ENCODE measurements at regions not wholly inside any gene's neighbourhood (a gene's known extent, or its start where the extent isn't known, plus 50 kb on each side); places are given as distances from the start of the nearest gene placed in this dataset.

DNA sequence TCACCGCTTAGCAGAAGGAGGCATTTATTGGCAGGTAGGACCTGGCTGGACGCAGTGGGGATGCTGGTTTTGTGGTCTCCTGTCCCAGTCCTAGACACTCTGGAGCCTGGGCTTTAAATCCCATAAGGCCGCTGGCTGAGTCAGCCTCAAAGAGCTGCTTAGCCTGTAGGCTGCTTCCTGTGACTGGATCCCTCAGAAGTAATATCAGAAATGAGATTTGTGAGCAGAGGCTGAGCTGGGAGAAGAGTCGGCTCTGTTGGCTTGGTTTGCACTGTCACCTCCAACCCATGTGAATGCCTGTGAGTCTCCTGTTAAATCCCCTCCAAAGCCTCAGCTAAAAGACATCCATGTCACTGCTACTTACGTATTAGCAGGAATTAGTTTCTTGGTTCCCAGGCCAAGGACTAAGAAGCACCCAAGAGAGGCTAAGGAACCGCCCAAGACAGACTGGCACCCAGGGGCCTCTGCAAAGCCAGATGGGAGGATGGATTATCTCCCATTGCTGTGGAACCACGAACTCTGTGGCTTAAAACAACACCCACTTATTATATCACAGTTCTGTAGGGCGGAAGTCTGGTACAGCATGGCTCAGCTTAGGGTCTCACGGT, 289.4 kb downstream of the CDC5L start:
- intact Hi-C loops (cut with DNase I), result no loop called here
- no peaks in the 10 kb centered on the region for H3K27me3 ChIP-seq
- no peaks in the 10 kb centered on the region for H3K4me1 ChIP-seq
- TF ChIP-seq POLR2A (IDR thresholded peaks at IDR 0.05), result no peak
- TF ChIP-seq, protein P1, sequence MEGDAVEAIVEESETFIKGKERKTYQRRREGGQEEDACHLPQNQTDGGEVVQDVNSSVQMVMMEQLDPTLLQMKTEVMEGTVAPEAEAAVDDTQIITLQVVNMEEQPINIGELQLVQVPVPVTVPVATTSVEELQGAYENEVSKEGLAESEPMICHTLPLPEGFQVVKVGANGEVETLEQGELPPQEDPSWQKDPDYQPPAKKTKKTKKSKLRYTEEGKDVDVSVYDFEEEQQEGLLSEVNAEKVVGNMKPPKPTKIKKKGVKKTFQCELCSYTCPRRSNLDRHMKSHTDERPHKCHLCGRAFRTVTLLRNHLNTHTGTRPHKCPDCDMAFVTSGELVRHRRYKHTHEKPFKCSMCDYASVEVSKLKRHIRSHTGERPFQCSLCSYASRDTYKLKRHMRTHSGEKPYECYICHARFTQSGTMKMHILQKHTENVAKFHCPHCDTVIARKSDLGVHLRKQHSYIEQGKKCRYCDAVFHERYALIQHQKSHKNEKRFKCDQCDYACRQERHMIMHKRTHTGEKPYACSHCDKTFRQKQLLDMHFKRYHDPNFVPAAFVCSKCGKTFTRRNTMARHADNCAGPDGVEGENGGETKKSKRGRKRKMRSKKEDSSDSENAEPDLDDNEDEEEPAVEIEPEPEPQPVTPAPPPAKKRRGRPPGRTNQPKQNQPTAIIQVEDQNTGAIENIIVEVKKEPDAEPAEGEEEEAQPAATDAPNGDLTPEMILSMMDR (IDR thresholded peaks at IDR 0.05), result no peak
- no peak for TF ChIP-seq POLR2AphosphoS5 (IDR thresholded peaks at IDR 0.05; ENCODE audit: insufficient read depth in 1 of 2, low read depth in 1 of 2)
- no peak overlapping the region for H3K27ac ChIP-seq
- peak in 1 of 2 donors; percentile 90 for DNase-seq (ENCODE audit: extremely low spot score in 2 of 2)
- H3K36me3 ChIP-seq, result no peaks in the 10 kb centered on the region
- H3K9me3 ChIP-seq, result no peaks in the 10 kb centered on the region
- H3K4me3 ChIP-seq, result no peak overlapping the region

DNA sequence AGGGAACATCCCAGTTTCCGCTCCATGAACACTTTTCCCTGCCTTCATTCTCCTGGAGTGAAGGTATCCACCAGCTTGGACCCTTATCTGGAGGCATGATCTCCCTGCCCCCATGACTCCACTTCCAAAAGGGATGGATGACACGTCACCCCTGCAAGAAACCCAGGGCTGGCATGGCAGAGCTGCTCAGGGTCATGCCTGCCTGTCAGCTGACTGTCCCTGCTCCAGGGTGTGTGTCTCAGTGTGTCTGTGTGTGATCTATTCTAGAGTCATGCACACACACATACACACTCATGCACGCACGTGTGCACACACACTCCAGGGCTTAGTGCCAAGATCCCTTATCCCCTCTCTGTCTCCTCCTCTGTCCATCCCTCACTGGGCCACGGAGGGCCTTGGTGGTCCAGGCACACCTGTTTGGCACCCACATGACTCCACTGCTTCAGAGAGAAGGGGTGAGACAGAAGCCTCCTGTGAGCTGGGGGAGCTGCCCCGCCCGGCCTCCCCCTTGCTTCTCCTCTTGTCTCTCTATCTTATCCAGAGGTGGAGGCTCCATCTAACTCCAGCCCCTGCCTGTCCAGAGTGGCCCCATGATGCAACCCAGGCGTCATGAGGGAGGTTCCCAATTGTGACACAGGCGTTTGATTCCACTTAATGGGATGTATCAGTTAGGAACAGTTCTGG, 290.9 kb downstream of the CDC5L start:
- H3K9me3 ChIP-seq, result no peaks in the 10 kb centered on the region
- H3K27ac ChIP-seq, result no peak overlapping the region
- no peaks in the 10 kb centered on the region for H3K36me3 ChIP-seq
- TF ChIP-seq, protein P1 (IDR thresholded peaks at IDR 0.05), result no peak
- TF ChIP-seq POLR2AphosphoS5 (IDR thresholded peaks at IDR 0.05; ENCODE audit: insufficient read depth in 1 of 2, low read depth in 1 of 2) (no peak), POLR2A (IDR thresholded peaks at IDR 0.05) (no peak)
- no peak overlapping the region for H3K4me3 ChIP-seq
- peak; percentile 58 to 76 for DNase-seq (ENCODE audit: extremely low spot score in 2 of 2)
- H3K27me3 ChIP-seq, result no peaks in the 10 kb centered on the region
- H3K4me1 ChIP-seq, result no peaks in the 10 kb centered on the region
- intact Hi-C loops (cut with DNase I), result no loop called here

DNA sequence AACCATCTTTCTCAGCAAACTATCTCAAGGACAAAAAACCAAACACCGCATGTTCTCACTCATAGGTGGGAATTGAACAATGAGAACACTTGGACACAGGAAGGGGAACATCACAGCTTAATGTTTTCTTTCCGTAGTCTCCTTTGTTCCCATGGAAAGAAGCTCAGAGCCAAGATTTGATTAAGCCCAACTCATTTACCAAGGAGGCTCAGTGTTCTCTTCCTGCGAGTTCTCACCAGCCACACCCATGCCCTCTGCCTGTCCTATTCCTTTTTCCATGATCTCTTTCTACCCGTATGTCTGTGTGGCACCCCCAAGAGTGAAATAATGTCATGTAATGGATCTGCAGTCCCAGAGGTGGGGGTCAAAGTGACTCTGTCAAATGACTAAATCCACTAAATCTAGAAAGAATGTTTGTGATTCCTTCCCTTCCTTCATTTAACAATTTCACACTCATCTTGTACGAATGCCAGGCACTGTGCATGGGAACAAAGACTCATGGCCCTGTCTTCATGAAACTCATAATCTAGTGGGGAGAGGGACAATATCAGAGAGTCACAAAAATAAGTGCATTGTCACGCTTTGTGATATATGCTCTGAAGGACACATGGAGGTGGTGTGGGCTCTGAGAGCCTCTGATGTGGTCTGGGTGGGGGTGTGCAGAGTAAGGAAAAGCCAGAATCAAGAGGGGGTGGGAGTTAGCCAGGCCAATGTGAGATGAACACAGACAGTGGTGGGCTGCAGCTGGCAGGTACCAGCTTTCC, 292.1 kb downstream of the CDC5L start:
- Histone ChIP-seq H3K4me3 (no peak overlapping the region), H3K27ac (no peak overlapping the region), H3K36me3 (no peaks in the 10 kb centered on the region), H3K9me3 (no peaks in the 10 kb centered on the region), H3K4me1 (no peaks in the 10 kb centered on the region), H3K27me3 (no peaks in the 10 kb centered on the region)
- DNase-seq (ENCODE audit: extremely low spot score in 2 of 2), result peak in 1 of 2 donors; percentile 43
- intact Hi-C loops (cut with DNase I), result no loop called here
- TF ChIP-seq POLR2A (IDR thresholded peaks at IDR 0.05) (no peak), POLR2AphosphoS5 (IDR thresholded peaks at IDR 0.05; ENCODE audit: insufficient read depth in 1 of 2, low read depth in 1 of 2) (no peak)
- TF ChIP-seq, protein P1 (IDR thresholded peaks at IDR 0.05), result no peak

DNA sequence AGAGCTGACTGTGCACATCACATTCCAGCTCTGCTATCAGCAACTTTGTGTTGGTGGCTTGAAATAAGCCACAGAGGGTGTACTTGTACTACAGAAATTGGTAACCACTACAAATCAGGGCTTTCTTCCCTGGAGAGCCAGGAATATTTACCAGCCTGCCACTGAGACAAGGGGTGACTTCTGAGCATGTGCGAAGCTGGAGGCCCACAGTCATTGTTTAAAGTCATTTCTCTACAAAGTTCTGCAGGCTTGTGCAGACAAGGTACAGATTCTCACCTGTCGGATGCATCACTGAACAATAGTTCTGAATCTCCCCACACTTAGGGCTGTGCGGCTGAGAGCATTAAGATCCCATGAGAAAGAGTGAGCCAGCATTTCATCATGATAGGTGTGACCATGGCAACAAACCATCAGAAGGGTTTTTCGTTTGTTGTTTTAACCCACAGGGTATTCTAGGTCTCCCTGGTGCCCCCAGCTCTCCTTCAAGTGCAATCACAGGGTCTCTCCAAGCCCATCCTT, 292.8 kb downstream of the CDC5L start:
- Histone ChIP-seq H3K36me3 (no peaks in the 10 kb centered on the region), H3K27me3 (no peaks in the 10 kb centered on the region), H3K27ac (no peak overlapping the region), H3K4me3 (no peak overlapping the region), H3K4me1 (no peaks in the 10 kb centered on the region), H3K9me3 (no peaks in the 10 kb centered on the region)
- peak in 1 of 2 donors; percentile 58 for DNase-seq (ENCODE audit: extremely low spot score in 2 of 2)
- TF ChIP-seq POLR2AphosphoS5 (IDR thresholded peaks at IDR 0.05; ENCODE audit: insufficient read depth in 1 of 2, low read depth in 1 of 2) (no peak), POLR2A (IDR thresholded peaks at IDR 0.05) (no peak)
- TF ChIP-seq, protein P1 (IDR thresholded peaks at IDR 0.05), result no peak
- intact Hi-C loops (cut with DNase I), result no loop called here

All from vagina (tissue), 2 donors.